Liver (tissue), 8 donors: ENCODE measurements at regions not wholly inside any gene's neighbourhood (a gene's known extent, or its start where the extent isn't known, plus 50 kb on each side); places are given as distances from the start of the nearest gene placed in this dataset.

Experiments
- DNase-seq: peaks from one replicate; pipeline ENCODE4 v3.0.0-alpha.2; 2017; ENCODE audit warnings: low spot score
- H3K27ac ChIP-seq, 2 donors: one replicate each; pipeline ENCODE4 v1.7.0; 2013; ENCODE audit warnings: inconsistent platforms in 2 of 2, low read length in 2 of 2, control low read depth in 1 of 2, low read depth in 1 of 2, mild to moderate bottlenecking in 1 of 2
- H3K27me3 ChIP-seq, 4 donors: one replicate each; pipeline versions ENCODE4 v1.6.1 to v1.7.0; 2013; ENCODE audit warnings: low read length in 3 of 4, inconsistent platforms in 1 of 4, mild to moderate bottlenecking in 1 of 4, moderate library complexity in 1 of 4; ENCODE audit not compliant: control insufficient read depth in 4 of 4, insufficient read depth in 4 of 4
- H3K36me3 ChIP-seq, 4 donors: one replicate each; pipeline versions ENCODE4 v1.6.1 to v1.7.0; 2013; ENCODE audit warnings: low read length in 3 of 4, mild to moderate bottlenecking in 3 of 4, low read depth in 1 of 4, moderate library complexity in 1 of 4; ENCODE audit not compliant: control insufficient read depth in 4 of 4, insufficient read depth in 3 of 4
- H3K4me1 ChIP-seq, 4 donors: one replicate each; pipeline versions ENCODE4 v1.6.1 to v1.7.0; 2013; ENCODE audit warnings: low read length in 3 of 4, mild to moderate bottlenecking in 3 of 4, moderate library complexity in 1 of 4; ENCODE audit not compliant: control insufficient read depth in 4 of 4, insufficient read depth in 4 of 4
- H3K4me3 ChIP-seq, 3 donors: one replicate each; pipeline versions ENCODE4 v1.6.1 to v1.7.0; 2013; ENCODE audit warnings: low read length in 3 of 3, control low read depth in 1 of 3, low read depth in 1 of 3, mild to moderate bottlenecking in 1 of 3
- H3K9ac ChIP-seq, 2 donors: one replicate each; pipeline ENCODE4 v1.7.0; 2013; ENCODE audit warnings: low read length in 2 of 2, mild to moderate bottlenecking in 2 of 2, moderate library complexity in 2 of 2, control low read depth in 1 of 2, low read depth in 1 of 2
- H3K9me3 ChIP-seq, 4 donors: one replicate each; pipeline versions ENCODE4 v1.6.1 to v1.7.0; 2013; ENCODE audit warnings: low read length in 3 of 4; ENCODE audit not compliant: control insufficient read depth in 4 of 4
- ATF3 ChIP-seq: IDR thresholded peaks from 2 replicates; pipeline ENCODE4 v1.6.1; 2016; ENCODE audit warnings: antibody characterized with exemption
- CTCF ChIP-seq: fragments of 150-350 bp; IDR thresholded peaks from 2 replicates; pipeline ENCODE4 v1.5.1; 2017; ENCODE audit warnings: improper control_type of control experiment, low read depth, low read length; ENCODE audit not compliant: missing input control
- EGR1 ChIP-seq, 2 donors: IDR thresholded peaks; 2 replicates each; pipeline ENCODE4 v1.6.1; 2016 to 2018; ENCODE audit warnings: antibody characterized with exemption in 2 of 2, low read depth in 2 of 2
- FOXA1 ChIP-seq: IDR thresholded peaks from 2 replicates; pipeline ENCODE4 v1.6.1; 2016; ENCODE audit warnings: antibody characterized with exemption
- FOXA2 ChIP-seq: IDR thresholded peaks from 2 replicates; pipeline ENCODE4 v1.6.1; 2016; ENCODE audit warnings: antibody characterized with exemption
- GABPA ChIP-seq, 2 donors: IDR thresholded peaks in 1 of 2; conservative IDR thresholded peaks in 1 of 2; 2 replicates each; pipeline ENCODE4 v1.6.1; 2016; ENCODE audit warnings: antibody characterized with exemption in 2 of 2, mild to moderate bottlenecking in 1 of 2, moderate library complexity in 1 of 2
- HNF4A ChIP-seq, 2 donors: conservative IDR thresholded peaks; 2 replicates each; pipeline ENCODE4 v1.6.1; 2016; ENCODE audit warnings: antibody characterized with exemption in 2 of 2, mild to moderate bottlenecking in 2 of 2
- HNF4G ChIP-seq: IDR thresholded peaks from 2 replicates; pipeline ENCODE4 v1.6.1; 2016; ENCODE audit warnings: antibody characterized with exemption
- JUND ChIP-seq, 2 donors: IDR thresholded peaks; 2 replicates each; pipeline ENCODE4 v1.6.1; 2016; ENCODE audit warnings: antibody characterized with exemption in 2 of 2
- MAX ChIP-seq: IDR thresholded peaks from 2 replicates; pipeline ENCODE4 v1.6.1; 2016; ENCODE audit warnings: antibody characterized with exemption
- NR2F2 ChIP-seq: IDR thresholded peaks from 2 replicates; pipeline ENCODE4 v1.6.1; 2016; ENCODE audit warnings: antibody characterized with exemption
- RAD21 ChIP-seq, 2 donors: IDR thresholded peaks; 2 replicates each; pipeline ENCODE4 v1.6.1; 2016; ENCODE audit warnings: antibody characterized with exemption in 2 of 2, mild to moderate bottlenecking in 2 of 2
- REST ChIP-seq: IDR thresholded peaks from 2 replicates; pipeline ENCODE4 v1.6.1; 2016; ENCODE audit warnings: antibody characterized with exemption, mild to moderate bottlenecking
- SP1 ChIP-seq: IDR thresholded peaks from 2 replicates; pipeline ENCODE4 v1.6.1; 2018; ENCODE audit warnings: antibody characterized with exemption, mild to moderate bottlenecking
- TAF1 ChIP-seq: conservative IDR thresholded peaks from 2 replicates; pipeline ENCODE4 v1.6.1; 2016; ENCODE audit warnings: antibody characterized with exemption, mild to moderate bottlenecking
- ZBTB33 ChIP-seq: IDR thresholded peaks from 2 replicates; pipeline ENCODE4 v1.6.1; 2016; ENCODE audit warnings: antibody characterized with exemption
- WGBS: extraction: QIAGEN DNeasy Blood & Tissue Kit; methylation state at CpG from one replicate; pipeline ENCODE4 v1.1.7; 2013; 5-methylcytosine and 5-hydroxymethylcytosine counted together
- donor health status: healthy.
- donor health status: healthy.
- donor health status: healthy.
- donor health status: healthy.
- donor health status: healthy.

- Histone ChIP-seq H3K4me3 (no peak overlapping the region), H3K27me3 (no peaks in the 10 kb centered on the region)
- 90% methylated on average over 10 of the region's 10 CpGs for WGBS
These were observed 113.0 kb upstream of the GOLGA8J start for GRCh38 chr15:29969562-29970401.

More at GRCh38 chr15:29969562-29970401, 113.0 kb upstream of the GOLGA8J start:
- Histone ChIP-seq H3K27ac (no peak overlapping the region), H3K9ac (no peak overlapping the region), H3K9me3 (peaks cover 0 to 4% (median 0%) of the 10 kb centered on the region in 4 donors), H3K4me1 (peaks cover 5 to 26% (median 14%) of the 10 kb centered on the region in 4 donors), H3K36me3 (no peaks in the 10 kb centered on the region)
- TF ChIP-seq FOXA1 (no peak), HNF4G (no peak), FOXA2 (no peak), HNF4A (conservative IDR thresholded peaks at IDR 0.05) (no peak), RAD21 (IDR thresholded peaks at IDR 0.05) (no peak), NR2F2 (no peak), CTCF (no peak), MAX (no peak), GABPA (IDR thresholded peaks at IDR 0.05 in 1 of 2, conservative IDR thresholded peaks at IDR 0.05 in 1 of 2) (no peak), ATF3 (no peak), JUND (IDR thresholded peaks at IDR 0.05) (no peak), REST (no peak), EGR1 (IDR thresholded peaks at IDR 0.05; ENCODE audit: low read depth in 2 of 2) (no peak), ZBTB33 (no peak), SP1 (no peak), TAF1 (no peak)
- DNase-seq = no peak
